K562 (cell line): ENCODE measurements at regions not wholly inside any gene's neighbourhood (a gene's known extent, or its start where the extent isn't known, plus 50 kb on each side); places are given as distances from the start of the nearest gene placed in this dataset.

Experiments
- ATAC-seq: fragments of 200-7000 bp; cut with Tn5 transposase; 3 replicates; pipeline ENCODE4 v1.9.1; 2020; ENCODE audit warnings: moderate library complexity
- BruUV-seq: library from RNA; stranded (reverse); fragments of 400-500 nt; replicated peaks from 2 replicates; lab custom pipeline; 2021; lab: Mats Ljungman, UMichigan
- CTCF ChIA-PET: fragments of 300-600 bp; formaldehyde crosslinking; extraction: SDS; loops from one replicate; lab custom pipeline; 2021; ENCODE audit warnings: low intra/inter-chr PET ratio; lab: Yijun Ruan, JAX
- POLR2A ChIA-PET: fragments of 300-600, 350-650 bp; sonication (Branson Sonifier 250); formaldehyde crosslinking; extraction: SDS; loops from one replicate; lab custom pipeline; 2021; ENCODE audit warnings: antibody characterized with exemption, inconsistent platforms; lab: Yijun Ruan, JAX
- DNase-seq, 4 experiments: peaks; one replicate each; pipeline versions ENCODE4 v3.0.0 to v3.0.0-alpha.2; 2011 to 2018; ENCODE audit warnings: low spot score in 3 of 4, mixed read lengths in 3 of 4; ENCODE audit errors: extremely low read depth in 1 of 4
- FAIRE-seq: peaks from 2 replicates; lab custom pipeline; 2011; peaks lifted over from hg19 to GRCh38; lab: Jason Lieb, UNC
- H2AFZ ChIP-seq: 2 replicates; pipeline ENCODE4 v1.6.0; 2011; ENCODE audit warnings: low read depth, low read length, control low read depth, inconsistent platforms
- H3K27ac ChIP-seq: fragments of 200-600 bp; 3 replicates; pipeline ENCODE4 v1.8.0; 2011; ENCODE audit warnings: low read depth, mild to moderate bottlenecking, control low read depth, inconsistent platforms, low read length, moderate library complexity, mixed read lengths; ENCODE audit errors: extremely low read depth
- H3K27me3 ChIP-seq, 2 experiments: fragments of 300-600 bp in 1 of 2; 2 replicates in 1 of 2; 3 replicates in 1 of 2; pipeline versions ENCODE4 v1.6.0 to v1.8.0; 2011; ENCODE audit warnings: inconsistent platforms in 2 of 2, low read length in 2 of 2, mild to moderate bottlenecking in 1 of 2, mixed read lengths in 1 of 2, moderate library complexity in 1 of 2; ENCODE audit not compliant: control insufficient read depth in 2 of 2, insufficient read depth in 2 of 2
- H3K36me3 ChIP-seq: fragments of 300-600 bp; 3 replicates; pipeline ENCODE4 v1.8.0; 2011; ENCODE audit warnings: mild to moderate bottlenecking, low read length, inconsistent platforms; ENCODE audit not compliant: control insufficient read depth, insufficient read depth
- H3K4me1 ChIP-seq, 2 experiments: fragments of 200-600 bp in 1 of 2; replicated peaks in 1 of 2; 2 replicates in 1 of 2; 3 replicates in 1 of 2; pipeline versions ENCODE4 v1.5.1 to v1.8.0; 2011; ENCODE audit warnings: inconsistent platforms in 2 of 2, low read length in 2 of 2, mild to moderate bottlenecking in 1 of 2, mixed read lengths in 1 of 2, moderate library complexity in 1 of 2; ENCODE audit not compliant: control insufficient read depth in 2 of 2, insufficient read depth in 2 of 2
- H3K4me2 ChIP-seq: 2 replicates; pipeline ENCODE4 v1.6.1; 2011; ENCODE audit warnings: low read length, control low read depth, inconsistent platforms, mixed read lengths; ENCODE audit not compliant: insufficient read depth
- H3K4me3 ChIP-seq: fragments of 200-600 bp; sonication (generic), shearing (Covaris generic); 2 replicates; pipeline ENCODE4 v1.5.1; 2016; ENCODE audit warnings: control low read depth, inconsistent platforms
- H3K79me2 ChIP-seq: fragments of 200-600 bp; 3 replicates; pipeline ENCODE4 v1.8.0; 2011; ENCODE audit warnings: low read length, inconsistent platforms; ENCODE audit not compliant: control insufficient read depth, insufficient read depth
- H3K9ac ChIP-seq, 2 experiments: 2 replicates each; pipeline versions ENCODE4 v1.6.0 to v1.6.1; 2011; ENCODE audit warnings: low read depth in 2 of 2, low read length in 2 of 2, control low read depth in 1 of 2, inconsistent platforms in 1 of 2, mild to moderate bottlenecking in 1 of 2, mixed read lengths in 1 of 2; ENCODE audit not compliant: insufficient read depth in 1 of 2
- H3K9me1 ChIP-seq: one replicate; pipeline ENCODE4 v1.6.0; 2011; ENCODE audit warnings: inconsistent platforms, mild to moderate bottlenecking, low read length, moderate library complexity; ENCODE audit not compliant: control insufficient read depth, insufficient read depth
- H3K9me3 ChIP-seq: replicated peaks from 2 replicates; pipeline ENCODE4 v1.5.1; 2011; ENCODE audit warnings: low read depth, low read length, inconsistent platforms; ENCODE audit not compliant: control insufficient read depth, insufficient read depth
- H4K20me1 ChIP-seq: replicated peaks from 2 replicates; pipeline ENCODE4 v1.6.1; 2011; ENCODE audit warnings: low read length, inconsistent platforms, mixed read lengths; ENCODE audit not compliant: control insufficient read depth, insufficient read depth
- ATF1 ChIP-seq, 2 experiments: fragments of 450-650 bp in 1 of 2; IDR thresholded peaks; 2 replicates each; pipeline ENCODE4 v1.6.1; 2016; ENCODE audit warnings: missing compliant biosample characterization in 1 of 2, missing genetic modification characterization in 1 of 2
- FOS ChIP-seq: IDR thresholded peaks from 3 replicates; pipeline ENCODE4 v1.6.1; 2011; ENCODE audit not compliant: insufficient read length; ENCODE audit errors: extremely low read depth
- FOXM1 ChIP-seq, 2 experiments: fragments of 450-650 bp in 1 of 2; sonication (generic) in 1 of 2; formaldehyde crosslinking in 1 of 2; IDR thresholded peaks; 2 replicates each; pipeline versions ENCODE4 v1.6.1 to v1.9.0; 2017 to 2022; ENCODE audit warnings: low read depth in 2 of 2, mild to moderate bottlenecking in 2 of 2, missing genetic modification reagents in 1 of 2, moderate library complexity in 1 of 2
- KLF10 ChIP-seq: fragments of 250-450 bp; sonication (Bioruptor Pico); IDR thresholded peaks from 2 replicates; pipeline ENCODE4 v1.6.1; 2021; ENCODE audit warnings: matching md5 sums
- STAG1 ChIP-seq: sonication (generic); formaldehyde crosslinking; IDR thresholded peaks from 2 replicates; pipeline ENCODE4 v1.5.0; 2020; ENCODE audit warnings: missing genetic modification reagents, borderline replicate concordance
- TAL1 ChIP-seq: fragments of 450-650 bp; IDR thresholded peaks from 2 replicates; pipeline ENCODE4 v1.6.1; 2016; ENCODE audit warnings: mild to moderate bottlenecking
- U2AF1 ChIP-seq: fragments of 200-400 bp; formaldehyde crosslinking; optimal IDR thresholded peaks from 2 replicates; pipeline ENCODE3; 2017; ENCODE audit warnings: mild to moderate bottlenecking, low read depth, low read length, moderate library complexity
- ZBTB5 ChIP-seq: fragments of 450-650 bp; IDR thresholded peaks from 2 replicates; pipeline ENCODE4 v1.6.1; 2017; ENCODE audit warnings: antibody characterized with exemption
- WGBS: fragments of 100-300 bp; shearing (Covaris generic); methylation state at CpG from one replicate; pipeline ENCODE4 v1.1.6; 2016; ENCODE audit warnings: low coverage, mixed read lengths; ENCODE audit not compliant: insufficient coverage; ENCODE audit errors: missing lambda C conversion rate; 5-methylcytosine and 5-hydroxymethylcytosine counted together
- in situ Hi-C: fragments of 300-500 bp; cut with MboI; formaldehyde crosslinking; loops from 4 replicates; pipeline ENCODE4 v1.15.0; 2018; ENCODE audit warnings: inconsistent platforms, mixed read lengths
- intact Hi-C: fragments of 100-400 bp; cut with micrococcal nuclease; formaldehyde crosslinking; loops from 2 replicates; pipeline ENCODE4 v1.14.2; 2022
- TF ChIP-seq, protein P1 (sequence below): fragments of 200-800 bp; sonication (Bioruptor generic); IDR thresholded peaks from 2 replicates; pipeline ENCODE4 v1.6.1; 2016; ENCODE audit warnings: missing genetic modification characterization, missing compliant biosample characterization
- TF ChIP-seq, protein P2 (sequence below): fragments of 450-650 bp; formaldehyde crosslinking; IDR thresholded peaks from 2 replicates; pipeline ENCODE4 v1.4.0; 2020; ENCODE audit warnings: mild to moderate bottlenecking
- TF ChIP-seq, protein P3 (sequence below), 2 experiments: fragments of 450-650 bp in 1 of 2; IDR thresholded peaks; 2 replicates each; pipeline ENCODE4 v1.6.1; 2011 to 2017; ENCODE audit warnings: low read depth in 2 of 2, antibody characterized with exemption in 1 of 2, borderline replicate concordance in 1 of 2, low read length in 1 of 2, mild to moderate bottlenecking in 1 of 2, mixed read lengths in 1 of 2; ENCODE audit not compliant: control insufficient read depth in 1 of 2

DNA sequence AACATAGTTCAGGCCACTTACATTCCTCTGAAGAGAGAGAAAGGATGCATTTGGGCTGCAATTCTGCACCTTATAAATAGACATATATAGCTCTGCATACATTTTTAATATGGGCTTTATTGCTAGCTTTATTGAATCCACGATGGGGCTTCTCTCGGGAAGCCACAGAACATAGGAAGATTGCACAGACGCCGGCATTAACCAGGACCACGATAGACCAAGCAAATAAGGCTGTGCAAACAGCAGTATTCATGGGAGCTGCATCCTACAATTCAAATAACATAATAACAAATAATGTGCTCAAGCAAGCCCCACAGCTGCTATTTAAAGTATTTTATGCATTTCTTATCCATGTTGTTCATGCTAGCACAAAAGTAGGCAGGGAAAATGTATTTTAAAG is 432.3 kb downstream of the TMEM114 start:
- H3K27me3 ChIP-seq = peaks cover 37 to 42% of the 10 kb centered on the region in 2 experiments; a peak in 4 of 5 replicates
- 3% methylated on average over 5 of the region's 5 CpGs for WGBS
- no peak overlapping the region for H3K4me2 ChIP-seq
- ChIA-PET CTCF (no interaction called here), POLR2A (no interaction called here)
- no peak for ATAC-seq
- no peak overlapping the region for H3K27ac ChIP-seq
- H3K4me3 ChIP-seq = no peak overlapping the region
- H3K9me3 ChIP-seq = no peaks in the 10 kb centered on the region; the same call in 1 of the 2 replicates
- H2AFZ ChIP-seq = no peak overlapping the region
- no TSS peak for BruUV-seq
- no peak for FAIRE-seq
- H3K9ac ChIP-seq = no peak overlapping the region
- H3K9me1 ChIP-seq = no peaks in the 10 kb centered on the region
- in situ Hi-C loops (no loop called here), intact Hi-C loops (no loop called here)
- DNase-seq = no peak
- no peaks in the 10 kb centered on the region for H4K20me1 ChIP-seq
- no peaks in the 10 kb centered on the region for H3K36me3 ChIP-seq
- no peaks in the 10 kb centered on the region for H3K4me1 ChIP-seq
- no peaks in the 10 kb centered on the region for H3K79me2 ChIP-seq
- TF ChIP-seq ZBTB5 (no peak), FOXM1 (IDR thresholded peaks at IDR 0.05; ENCODE audit: low read depth) (no peak), FOXM1 (CRISPR knock-in tag; IDR thresholded peaks at IDR 0.05; ENCODE audit: low read depth) (no peak), KLF10 (CRISPR knock-in tag) (no peak), FOS (no peak), TAL1 (no peak), U2AF1 (no peak), ATF1 (CRISPR knock-in tag; IDR thresholded peaks at IDR 0.05) (no peak), ATF1 (tag; IDR thresholded peaks at IDR 0.05) (no peak), STAG1 (no peak)
- TF ChIP-seq, protein P1, sequence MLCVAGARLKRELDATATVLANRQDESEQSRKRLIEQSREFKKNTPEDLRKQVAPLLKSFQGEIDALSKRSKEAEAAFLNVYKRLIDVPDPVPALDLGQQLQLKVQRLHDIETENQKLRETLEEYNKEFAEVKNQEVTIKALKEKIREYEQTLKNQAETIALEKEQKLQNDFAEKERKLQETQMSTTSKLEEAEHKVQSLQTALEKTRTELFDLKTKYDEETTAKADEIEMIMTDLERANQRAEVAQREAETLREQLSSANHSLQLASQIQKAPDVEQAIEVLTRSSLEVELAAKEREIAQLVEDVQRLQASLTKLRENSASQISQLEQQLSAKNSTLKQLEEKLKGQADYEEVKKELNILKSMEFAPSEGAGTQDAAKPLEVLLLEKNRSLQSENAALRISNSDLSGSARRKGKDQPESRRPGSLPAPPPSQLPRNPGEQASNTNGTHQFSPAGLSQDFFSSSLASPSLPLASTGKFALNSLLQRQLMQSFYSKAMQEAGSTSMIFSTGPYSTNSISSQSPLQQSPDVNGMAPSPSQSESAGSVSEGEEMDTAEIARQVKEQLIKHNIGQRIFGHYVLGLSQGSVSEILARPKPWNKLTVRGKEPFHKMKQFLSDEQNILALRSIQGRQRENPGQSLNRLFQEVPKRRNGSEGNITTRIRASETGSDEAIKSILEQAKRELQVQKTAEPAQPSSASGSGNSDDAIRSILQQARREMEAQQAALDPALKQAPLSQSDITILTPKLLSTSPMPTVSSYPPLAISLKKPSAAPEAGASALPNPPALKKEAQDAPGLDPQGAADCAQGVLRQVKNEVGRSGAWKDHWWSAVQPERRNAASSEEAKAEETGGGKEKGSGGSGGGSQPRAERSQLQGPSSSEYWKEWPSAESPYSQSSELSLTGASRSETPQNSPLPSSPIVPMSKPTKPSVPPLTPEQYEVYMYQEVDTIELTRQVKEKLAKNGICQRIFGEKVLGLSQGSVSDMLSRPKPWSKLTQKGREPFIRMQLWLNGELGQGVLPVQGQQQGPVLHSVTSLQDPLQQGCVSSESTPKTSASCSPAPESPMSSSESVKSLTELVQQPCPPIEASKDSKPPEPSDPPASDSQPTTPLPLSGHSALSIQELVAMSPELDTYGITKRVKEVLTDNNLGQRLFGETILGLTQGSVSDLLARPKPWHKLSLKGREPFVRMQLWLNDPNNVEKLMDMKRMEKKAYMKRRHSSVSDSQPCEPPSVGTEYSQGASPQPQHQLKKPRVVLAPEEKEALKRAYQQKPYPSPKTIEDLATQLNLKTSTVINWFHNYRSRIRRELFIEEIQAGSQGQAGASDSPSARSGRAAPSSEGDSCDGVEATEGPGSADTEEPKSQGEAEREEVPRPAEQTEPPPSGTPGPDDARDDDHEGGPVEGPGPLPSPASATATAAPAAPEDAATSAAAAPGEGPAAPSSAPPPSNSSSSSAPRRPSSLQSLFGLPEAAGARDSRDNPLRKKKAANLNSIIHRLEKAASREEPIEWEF = no peak
- TF ChIP-seq, protein P2, sequence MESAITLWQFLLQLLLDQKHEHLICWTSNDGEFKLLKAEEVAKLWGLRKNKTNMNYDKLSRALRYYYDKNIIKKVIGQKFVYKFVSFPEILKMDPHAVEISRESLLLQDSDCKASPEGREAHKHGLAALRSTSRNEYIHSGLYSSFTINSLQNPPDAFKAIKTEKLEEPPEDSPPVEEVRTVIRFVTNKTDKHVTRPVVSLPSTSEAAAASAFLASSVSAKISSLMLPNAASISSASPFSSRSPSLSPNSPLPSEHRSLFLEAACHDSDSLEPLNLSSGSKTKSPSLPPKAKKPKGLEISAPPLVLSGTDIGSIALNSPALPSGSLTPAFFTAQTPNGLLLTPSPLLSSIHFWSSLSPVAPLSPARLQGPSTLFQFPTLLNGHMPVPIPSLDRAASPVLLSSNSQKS = no peak
- TF ChIP-seq, protein P3, sequence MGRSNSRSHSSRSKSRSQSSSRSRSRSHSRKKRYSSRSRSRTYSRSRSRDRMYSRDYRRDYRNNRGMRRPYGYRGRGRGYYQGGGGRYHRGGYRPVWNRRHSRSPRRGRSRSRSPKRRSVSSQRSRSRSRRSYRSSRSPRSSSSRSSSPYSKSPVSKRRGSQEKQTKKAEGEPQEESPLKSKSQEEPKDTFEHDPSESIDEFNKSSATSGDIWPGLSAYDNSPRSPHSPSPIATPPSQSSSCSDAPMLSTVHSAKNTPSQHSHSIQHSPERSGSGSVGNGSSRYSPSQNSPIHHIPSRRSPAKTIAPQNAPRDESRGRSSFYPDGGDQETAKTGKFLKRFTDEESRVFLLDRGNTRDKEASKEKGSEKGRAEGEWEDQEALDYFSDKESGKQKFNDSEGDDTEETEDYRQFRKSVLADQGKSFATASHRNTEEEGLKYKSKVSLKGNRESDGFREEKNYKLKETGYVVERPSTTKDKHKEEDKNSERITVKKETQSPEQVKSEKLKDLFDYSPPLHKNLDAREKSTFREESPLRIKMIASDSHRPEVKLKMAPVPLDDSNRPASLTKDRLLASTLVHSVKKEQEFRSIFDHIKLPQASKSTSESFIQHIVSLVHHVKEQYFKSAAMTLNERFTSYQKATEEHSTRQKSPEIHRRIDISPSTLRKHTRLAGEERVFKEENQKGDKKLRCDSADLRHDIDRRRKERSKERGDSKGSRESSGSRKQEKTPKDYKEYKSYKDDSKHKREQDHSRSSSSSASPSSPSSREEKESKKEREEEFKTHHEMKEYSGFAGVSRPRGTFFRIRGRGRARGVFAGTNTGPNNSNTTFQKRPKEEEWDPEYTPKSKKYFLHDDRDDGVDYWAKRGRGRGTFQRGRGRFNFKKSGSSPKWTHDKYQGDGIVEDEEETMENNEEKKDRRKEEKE (IDR thresholded peaks at IDR 0.05; ENCODE audit: borderline replicate concordance in 1 of 2, control insufficient read depth in 1 of 2, low read depth in 2 of 2, low read length in 1 of 2) = no peak
